Kidney (tissue), 13 donors: ENCODE measurements at regions not wholly inside any gene's neighbourhood (a gene's known extent, or its start where the extent isn't known, plus 50 kb on each side); places are given as distances from the start of the nearest gene placed in this dataset.
A peak's percentile ranks its signal among the peaks of the same experiment; 100 is the strongest.

Experiments used
- DNase-seq, 5 donors: peaks; one replicate each; pipeline ENCODE4 v3.0.0-alpha.2; 2013 to 2020
- FAIRE-seq: peaks from 2 replicates; lab custom pipeline; 2012; peaks lifted over from hg19 to GRCh38; lab: Jason Lieb, UNC
- H3K27ac ChIP-seq, 2 donors: one replicate each; pipeline ENCODE4 v1.7.0; 2013; ENCODE audit warnings: low read depth in 2 of 2, low read length in 2 of 2, inconsistent platforms in 1 of 2
- H3K27me3 ChIP-seq: one replicate; pipeline ENCODE4 v1.7.1; 2013; ENCODE audit warnings: low read length, inconsistent platforms; ENCODE audit not compliant: control insufficient read depth, insufficient read depth
- H3K36me3 ChIP-seq, 3 donors: one replicate each; pipeline versions ENCODE4 v1.7.0 to v1.7.1; 2013; ENCODE audit warnings: low read length in 3 of 3, control low read depth in 1 of 3, inconsistent platforms in 1 of 3; ENCODE audit not compliant: insufficient read depth in 3 of 3, control insufficient read depth in 2 of 3
- H3K4me1 ChIP-seq, 3 donors: one replicate each; pipeline versions ENCODE4 v1.7.0 to v1.7.1; 2013; ENCODE audit warnings: low read length in 3 of 3, inconsistent platforms in 1 of 3, low read depth in 1 of 3; ENCODE audit not compliant: control insufficient read depth in 2 of 3, insufficient read depth in 2 of 3
- H3K4me3 ChIP-seq, 3 donors: one replicate each; pipeline versions ENCODE4 v1.7.0 to v1.8.1; 2013; ENCODE audit warnings: low read length in 3 of 3, control low read depth in 1 of 3, inconsistent platforms in 1 of 3
- H3K9ac ChIP-seq, 3 donors: one replicate each; pipeline versions ENCODE4 v1.7.0 to v1.7.1; 2013; ENCODE audit warnings: low read length in 3 of 3, control low read depth in 1 of 3, inconsistent platforms in 1 of 3
- H3K9me3 ChIP-seq, 3 donors: one replicate each; pipeline versions ENCODE4 v1.7.0 to v1.7.1; 2013; ENCODE audit warnings: low read length in 3 of 3, control low read depth in 1 of 3, inconsistent platforms in 1 of 3; ENCODE audit not compliant: control insufficient read depth in 2 of 3, insufficient read depth in 1 of 3
- intact Hi-C: fragments of 100-400 bp; cut with DNase I; formaldehyde crosslinking; loops from one replicate; pipeline ENCODE4 v1.11.1; 2022
- TF ChIP-seq, protein P1 (sequence below): IDR thresholded peaks from 3 replicates; pipeline ENCODE4 v1.5.1; 2012; ENCODE audit warnings: mild to moderate bottlenecking, moderate library complexity, borderline replicate concordance; ENCODE audit not compliant: insufficient read depth; ENCODE audit errors: extremely low read depth
- donor health status: control.
- donor health status: control.
- donor health status: control.
- donor health status: control.
- donor health status: control.
- donor health status: DM: yes; HTN: yes; CAD: no.
- donor health status: Normal renal cell carcinoma (clear cell type).

DNA sequence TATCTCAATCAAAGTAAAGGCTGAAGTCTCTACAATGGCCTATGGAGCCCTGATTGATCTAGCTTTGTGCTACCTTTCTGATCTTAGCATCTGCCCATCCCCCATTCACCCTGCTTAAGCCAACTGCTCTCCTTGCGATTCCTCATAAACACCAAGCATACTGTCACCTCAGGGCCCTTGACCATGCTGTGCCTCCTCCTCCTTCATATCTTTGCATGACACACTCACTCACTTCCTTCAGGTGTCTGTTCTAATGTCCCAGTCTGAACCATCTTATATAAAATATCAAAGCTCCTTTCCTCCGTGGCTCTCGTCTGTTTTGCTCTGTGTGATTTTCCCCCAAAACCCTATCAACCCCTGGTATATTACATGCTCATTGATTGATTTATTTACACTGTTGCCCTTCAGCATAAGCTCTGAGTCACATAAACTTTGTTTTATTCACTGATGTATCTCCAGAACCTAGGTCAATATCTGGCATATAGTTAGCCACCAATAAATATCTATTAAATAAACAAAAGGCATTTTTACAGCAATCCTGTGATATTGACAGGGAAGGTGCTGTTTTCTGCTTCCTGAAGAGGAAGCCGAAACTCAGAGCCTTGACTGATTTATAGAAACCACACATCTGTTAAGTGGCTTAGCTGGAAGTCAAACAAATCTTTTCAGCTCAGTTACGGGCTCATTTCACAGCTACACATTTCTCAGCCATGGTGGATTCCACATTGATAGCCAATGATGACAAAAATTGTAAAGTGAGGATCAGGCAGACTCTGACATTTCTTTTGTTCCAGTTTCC, 103.6 kb downstream of the BOD1 start:
- H3K9ac ChIP-seq: no peak overlapping the region
- H3K27ac ChIP-seq: no peak overlapping the region
- no peaks in the 10 kb centered on the region for H3K27me3 ChIP-seq
- no peak overlapping the region for H3K4me3 ChIP-seq
- intact Hi-C loops: no loop called here
- H3K36me3 ChIP-seq: no peaks in the 10 kb centered on the region
- peaks cover 0 to 2% (median 0%) of the 10 kb centered on the region in 3 donors for H3K9me3 ChIP-seq
- DNase-seq (peak in 1 of 5 donors; percentile 9), FAIRE-seq (no peak)
- no peaks in the 10 kb centered on the region for H3K4me1 ChIP-seq
- TF ChIP-seq, protein P1, sequence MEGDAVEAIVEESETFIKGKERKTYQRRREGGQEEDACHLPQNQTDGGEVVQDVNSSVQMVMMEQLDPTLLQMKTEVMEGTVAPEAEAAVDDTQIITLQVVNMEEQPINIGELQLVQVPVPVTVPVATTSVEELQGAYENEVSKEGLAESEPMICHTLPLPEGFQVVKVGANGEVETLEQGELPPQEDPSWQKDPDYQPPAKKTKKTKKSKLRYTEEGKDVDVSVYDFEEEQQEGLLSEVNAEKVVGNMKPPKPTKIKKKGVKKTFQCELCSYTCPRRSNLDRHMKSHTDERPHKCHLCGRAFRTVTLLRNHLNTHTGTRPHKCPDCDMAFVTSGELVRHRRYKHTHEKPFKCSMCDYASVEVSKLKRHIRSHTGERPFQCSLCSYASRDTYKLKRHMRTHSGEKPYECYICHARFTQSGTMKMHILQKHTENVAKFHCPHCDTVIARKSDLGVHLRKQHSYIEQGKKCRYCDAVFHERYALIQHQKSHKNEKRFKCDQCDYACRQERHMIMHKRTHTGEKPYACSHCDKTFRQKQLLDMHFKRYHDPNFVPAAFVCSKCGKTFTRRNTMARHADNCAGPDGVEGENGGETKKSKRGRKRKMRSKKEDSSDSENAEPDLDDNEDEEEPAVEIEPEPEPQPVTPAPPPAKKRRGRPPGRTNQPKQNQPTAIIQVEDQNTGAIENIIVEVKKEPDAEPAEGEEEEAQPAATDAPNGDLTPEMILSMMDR: no peak

DNA sequence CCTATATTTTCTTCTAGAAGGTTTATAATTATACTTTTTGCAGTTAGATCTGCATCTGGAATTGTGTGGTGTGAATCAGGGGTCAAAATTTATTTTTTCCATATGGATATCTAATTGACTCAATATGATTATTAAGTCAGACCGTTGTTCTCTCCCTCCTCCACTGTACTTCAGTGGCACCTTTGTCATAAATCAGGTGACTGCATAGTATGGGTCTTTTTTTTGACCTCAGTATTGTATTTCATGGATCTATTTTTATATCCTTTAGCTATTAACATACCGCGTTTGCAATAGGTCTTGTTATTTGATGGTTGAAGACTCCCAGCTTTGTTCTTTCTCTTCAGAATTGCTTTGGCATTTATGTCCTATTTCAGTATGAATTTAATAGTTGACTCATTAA, 107.4 kb downstream of the BOD1 start:
- Histone ChIP-seq H3K27me3 (no peaks in the 10 kb centered on the region), H3K4me3 (no peak overlapping the region), H3K4me1 (no peaks in the 10 kb centered on the region), H3K27ac (no peak overlapping the region), H3K9ac (no peak overlapping the region), H3K9me3 (peaks cover 0 to 2% (median 0%) of the 10 kb centered on the region in 3 donors), H3K36me3 (no peaks in the 10 kb centered on the region)
- intact Hi-C loops: no loop called here
- FAIRE-seq (no peak), DNase-seq (no peak)
- TF ChIP-seq, protein P1: no peak

DNA sequence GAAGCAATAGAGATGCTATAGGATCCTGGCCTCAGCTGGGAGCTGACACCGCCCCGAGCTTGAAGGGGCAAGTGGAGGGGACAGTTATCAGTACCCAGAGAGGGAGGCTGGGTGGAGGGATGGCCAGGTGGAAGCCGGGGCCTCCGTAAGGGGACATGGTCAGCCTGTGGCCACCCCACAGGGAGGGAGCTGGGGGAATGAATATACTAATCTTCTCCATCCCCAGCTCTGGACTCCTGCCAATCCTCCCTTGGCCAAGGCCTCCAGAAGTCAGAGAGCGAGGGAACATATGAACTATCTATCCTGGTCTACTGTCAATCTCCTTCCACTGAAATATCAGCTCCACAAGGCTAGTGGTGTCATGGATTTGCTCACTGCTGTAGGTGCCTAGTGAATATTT, 109.3 kb downstream of the BOD1 start:
- TF ChIP-seq, protein P1: no peak
- H3K9me3 ChIP-seq: no peaks in the 10 kb centered on the region
- no peak overlapping the region for H3K9ac ChIP-seq
- no peak overlapping the region for H3K27ac ChIP-seq
- no peak overlapping the region for H3K4me3 ChIP-seq
- intact Hi-C loops: no loop called here
- no peaks in the 10 kb centered on the region for H3K4me1 ChIP-seq
- no peaks in the 10 kb centered on the region for H3K36me3 ChIP-seq
- DNase-seq (no peak), FAIRE-seq (no peak)
- no peaks in the 10 kb centered on the region for H3K27me3 ChIP-seq
